ENCODE measurements at regions not wholly inside any gene's neighbourhood (a gene's known extent, or its start where the extent isn't known, plus 50 kb on each side); places are given as distances from the start of the nearest gene placed in this dataset.
"Not testable (repeated sequence)": the region's sequence is repeated elsewhere in the genome, so short reads cannot be mapped to it uniquely, and the experiment has no call there.

DNA sequence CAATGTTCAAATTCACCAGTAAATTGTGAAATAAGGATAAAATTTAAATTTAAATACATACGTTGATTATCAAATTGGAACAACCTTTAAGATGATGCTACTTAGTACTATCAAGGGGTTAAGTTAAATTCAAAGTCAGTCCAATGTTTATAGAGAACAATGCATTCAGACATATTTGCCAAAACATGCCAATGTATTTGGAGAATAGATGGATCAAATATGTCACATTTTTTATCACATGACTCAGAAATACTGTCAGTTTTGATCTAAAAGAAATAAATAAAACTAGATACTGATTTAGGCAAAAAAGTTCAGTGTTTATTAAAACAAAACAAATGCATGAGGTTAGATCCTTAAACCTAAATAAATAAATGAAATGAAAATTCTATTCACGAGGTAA is 281.2 kb downstream of the SLITRK5 start:
- no peak for DNase-seq (ENCODE audit: low read depth)
- TF ChIP-seq, protein P1, sequence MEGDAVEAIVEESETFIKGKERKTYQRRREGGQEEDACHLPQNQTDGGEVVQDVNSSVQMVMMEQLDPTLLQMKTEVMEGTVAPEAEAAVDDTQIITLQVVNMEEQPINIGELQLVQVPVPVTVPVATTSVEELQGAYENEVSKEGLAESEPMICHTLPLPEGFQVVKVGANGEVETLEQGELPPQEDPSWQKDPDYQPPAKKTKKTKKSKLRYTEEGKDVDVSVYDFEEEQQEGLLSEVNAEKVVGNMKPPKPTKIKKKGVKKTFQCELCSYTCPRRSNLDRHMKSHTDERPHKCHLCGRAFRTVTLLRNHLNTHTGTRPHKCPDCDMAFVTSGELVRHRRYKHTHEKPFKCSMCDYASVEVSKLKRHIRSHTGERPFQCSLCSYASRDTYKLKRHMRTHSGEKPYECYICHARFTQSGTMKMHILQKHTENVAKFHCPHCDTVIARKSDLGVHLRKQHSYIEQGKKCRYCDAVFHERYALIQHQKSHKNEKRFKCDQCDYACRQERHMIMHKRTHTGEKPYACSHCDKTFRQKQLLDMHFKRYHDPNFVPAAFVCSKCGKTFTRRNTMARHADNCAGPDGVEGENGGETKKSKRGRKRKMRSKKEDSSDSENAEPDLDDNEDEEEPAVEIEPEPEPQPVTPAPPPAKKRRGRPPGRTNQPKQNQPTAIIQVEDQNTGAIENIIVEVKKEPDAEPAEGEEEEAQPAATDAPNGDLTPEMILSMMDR (IDR thresholded peaks at IDR 0.05; ENCODE audit: insufficient read depth, low read length): no peak
- no peak overlapping the region for H3K4me3 ChIP-seq (ENCODE audit: low read depth, low read length)

DNA sequence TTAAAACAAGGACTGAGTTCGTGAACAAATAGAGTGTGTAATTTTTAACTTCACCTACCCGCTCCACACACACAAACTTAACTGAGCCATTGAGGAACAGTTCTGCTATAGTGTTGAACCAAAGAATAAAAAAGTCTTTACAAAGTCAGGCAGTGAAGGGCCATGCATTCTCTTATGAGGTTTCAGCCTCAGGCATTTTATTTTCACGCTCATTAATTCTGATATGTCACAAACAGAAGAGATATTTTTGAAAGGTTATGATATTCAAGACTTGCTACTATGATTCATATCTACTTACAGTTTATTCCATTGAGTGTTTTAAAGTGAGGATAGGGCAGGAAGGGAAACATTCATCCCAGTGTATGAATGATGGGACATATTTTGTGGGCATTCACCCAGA is 282.2 kb downstream of the SLITRK5 start:
- H3K4me3 ChIP-seq (ENCODE audit: low read depth, low read length): no peak overlapping the region
- no peak for DNase-seq (ENCODE audit: low read depth)
- TF ChIP-seq, protein P1 (IDR thresholded peaks at IDR 0.05; ENCODE audit: insufficient read depth, low read length): no peak

DNA sequence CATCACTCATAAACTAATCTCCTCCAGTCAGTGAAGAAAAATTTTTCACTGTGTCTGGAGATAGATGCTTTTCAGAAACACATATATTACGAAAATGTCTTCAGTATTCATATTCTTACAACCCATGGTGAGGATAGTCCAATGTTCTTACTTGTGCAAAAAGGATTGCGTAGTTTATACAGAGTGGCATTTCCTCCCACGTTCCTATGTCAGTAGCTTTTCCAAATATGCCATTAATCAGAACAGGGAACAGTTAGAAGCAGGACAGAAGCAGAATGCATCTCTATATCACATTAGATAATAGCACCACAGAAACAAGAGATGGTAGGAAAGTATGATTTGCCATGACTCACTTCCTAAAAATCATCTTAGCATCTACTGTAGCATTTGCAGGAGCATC is 282.9 kb downstream of the SLITRK5 start:
- TF ChIP-seq, protein P1 (IDR thresholded peaks at IDR 0.05; ENCODE audit: insufficient read depth, low read length): no peak
- H3K4me3 ChIP-seq (ENCODE audit: low read depth, low read length): no peak overlapping the region
- DNase-seq (ENCODE audit: low read depth): no peak

DNA sequence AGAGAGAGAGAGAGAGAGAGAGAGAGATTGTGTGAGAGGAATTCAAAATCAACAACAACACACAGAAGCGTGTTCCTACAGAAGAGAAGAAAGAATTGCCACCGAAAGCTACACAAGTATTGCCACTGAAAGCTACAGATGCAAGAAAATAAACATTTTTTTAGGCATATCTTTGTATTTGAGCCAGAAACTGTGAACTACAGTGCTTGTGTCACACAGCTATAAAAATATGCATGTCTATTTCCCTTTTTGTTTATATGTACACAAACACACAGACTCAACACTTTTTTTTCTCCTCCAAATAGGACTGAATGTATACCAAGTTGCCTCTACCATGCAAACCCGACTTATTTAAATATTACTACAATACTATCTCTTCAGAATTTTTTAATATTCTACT is 290.4 kb downstream of the SLITRK5 start:
- TF ChIP-seq, protein P1 (IDR thresholded peaks at IDR 0.05; ENCODE audit: insufficient read depth, low read length): no peak
- no peak overlapping the region for H3K4me3 ChIP-seq (ENCODE audit: low read depth, low read length)
- DNase-seq (ENCODE audit: low read depth): no peak

DNA sequence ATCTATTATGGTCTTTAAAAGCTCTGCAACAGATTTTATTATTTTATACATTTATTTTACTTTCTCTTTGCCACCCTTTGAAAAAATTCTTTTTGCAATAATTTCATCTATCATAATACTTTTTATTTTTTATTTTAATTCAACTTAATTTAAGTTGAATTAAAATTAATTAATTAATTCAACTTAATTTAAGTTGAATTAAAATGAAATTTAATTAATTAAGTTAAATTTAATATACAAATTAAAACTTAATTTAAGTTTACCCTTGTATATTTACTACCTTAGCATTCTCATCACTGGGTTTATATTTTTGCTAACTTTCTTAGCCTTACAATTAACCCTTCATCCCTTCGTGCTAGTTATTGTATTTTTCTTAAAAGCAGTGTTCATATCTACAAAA is 301.4 kb downstream of the SLITRK5 start:
- TF ChIP-seq, protein P1 (IDR thresholded peaks at IDR 0.05; ENCODE audit: insufficient read depth, low read length): no peak

DNA sequence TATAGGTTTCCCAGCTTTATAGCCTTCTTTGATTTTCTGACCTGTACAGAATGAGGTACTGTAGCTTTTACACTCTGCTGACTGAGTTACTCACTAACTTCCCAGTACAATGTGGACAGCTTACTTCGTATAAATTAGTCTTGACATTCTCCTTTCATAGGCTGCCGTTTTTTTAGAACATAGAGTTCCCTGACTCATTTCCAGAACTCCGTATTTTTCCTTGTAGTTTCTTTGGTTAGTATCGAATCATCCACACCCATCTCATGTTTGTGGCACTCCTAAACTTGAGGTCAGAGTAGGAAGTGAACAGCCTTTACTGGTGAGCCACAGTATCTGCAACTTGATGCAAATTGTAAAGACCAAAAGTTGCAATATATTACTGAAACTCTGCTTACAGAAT is 303.9 kb downstream of the SLITRK5 start:
- no peak overlapping the region for H3K4me3 ChIP-seq (ENCODE audit: low read depth, low read length)
- TF ChIP-seq, protein P1 (IDR thresholded peaks at IDR 0.05; ENCODE audit: insufficient read depth, low read length): no peak
- DNase-seq (ENCODE audit: low read depth): no peak

More for the DNA sequence above, 301.4 kb downstream of the SLITRK5 start:
- H3K4me3 ChIP-seq (ENCODE audit: low read depth, low read length): no peak overlapping the region
- DNase-seq (ENCODE audit: low read depth): no peak

DNA sequence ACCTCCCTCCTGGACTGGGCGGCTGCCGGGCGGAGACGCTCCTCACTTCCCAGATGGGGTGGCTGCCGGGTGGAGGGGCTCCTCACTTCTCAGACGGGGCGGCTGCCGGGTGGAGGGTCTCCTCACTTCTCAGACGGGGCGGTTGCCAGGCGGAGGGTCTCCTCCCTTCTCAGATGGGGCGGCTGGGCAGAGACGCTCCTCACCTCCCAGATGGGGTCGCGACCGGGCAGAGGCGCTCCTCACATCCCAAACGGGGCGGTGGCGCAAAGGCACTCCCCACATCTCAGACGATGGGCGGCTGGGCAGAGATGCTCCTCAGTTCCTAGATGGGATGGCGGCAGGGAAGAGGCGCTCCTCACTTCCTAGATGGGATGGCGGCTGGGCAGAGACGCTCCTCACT is 305.5 kb downstream of the SLITRK5 start:
- not testable (repeated sequence) for H3K4me3 ChIP-seq (ENCODE audit: low read depth, low read length); DNase-seq (ENCODE audit: low read depth)
